ENCODE measurements at regions not wholly inside any gene's neighbourhood (a gene's known extent, or its start where the extent isn't known, plus 50 kb on each side); places are given as distances from the start of the nearest gene placed in this dataset.

DNA sequence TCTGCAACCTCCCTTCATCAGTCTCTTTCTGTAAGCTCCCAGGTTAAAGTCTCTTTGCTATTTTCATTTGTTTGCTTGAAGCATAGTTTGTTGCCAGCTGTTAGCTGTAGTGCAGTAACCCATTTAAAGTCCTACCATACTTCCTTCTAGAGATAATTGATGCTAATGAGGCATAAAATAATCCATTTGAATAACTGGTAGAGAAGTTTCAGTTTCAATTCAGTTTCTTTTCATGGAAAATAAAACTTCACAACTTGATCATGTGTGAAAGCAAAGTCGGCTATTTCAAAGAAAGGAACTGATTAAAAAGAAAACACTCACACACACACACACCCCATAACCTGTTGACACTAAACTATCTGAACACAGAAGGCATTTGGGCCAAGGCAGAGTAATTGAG lies 68.5 kb upstream of the TENT5A start:
- TF ChIP-seq, protein P1, sequence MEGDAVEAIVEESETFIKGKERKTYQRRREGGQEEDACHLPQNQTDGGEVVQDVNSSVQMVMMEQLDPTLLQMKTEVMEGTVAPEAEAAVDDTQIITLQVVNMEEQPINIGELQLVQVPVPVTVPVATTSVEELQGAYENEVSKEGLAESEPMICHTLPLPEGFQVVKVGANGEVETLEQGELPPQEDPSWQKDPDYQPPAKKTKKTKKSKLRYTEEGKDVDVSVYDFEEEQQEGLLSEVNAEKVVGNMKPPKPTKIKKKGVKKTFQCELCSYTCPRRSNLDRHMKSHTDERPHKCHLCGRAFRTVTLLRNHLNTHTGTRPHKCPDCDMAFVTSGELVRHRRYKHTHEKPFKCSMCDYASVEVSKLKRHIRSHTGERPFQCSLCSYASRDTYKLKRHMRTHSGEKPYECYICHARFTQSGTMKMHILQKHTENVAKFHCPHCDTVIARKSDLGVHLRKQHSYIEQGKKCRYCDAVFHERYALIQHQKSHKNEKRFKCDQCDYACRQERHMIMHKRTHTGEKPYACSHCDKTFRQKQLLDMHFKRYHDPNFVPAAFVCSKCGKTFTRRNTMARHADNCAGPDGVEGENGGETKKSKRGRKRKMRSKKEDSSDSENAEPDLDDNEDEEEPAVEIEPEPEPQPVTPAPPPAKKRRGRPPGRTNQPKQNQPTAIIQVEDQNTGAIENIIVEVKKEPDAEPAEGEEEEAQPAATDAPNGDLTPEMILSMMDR (IDR thresholded peaks at IDR 0.05; ENCODE audit: low read depth, low read length, missing control alignments): no peak
- DNase-seq (ENCODE audit: extremely low read depth, low read depth): no peak
- H3K4me3 ChIP-seq (replicated peaks; ENCODE audit: low read depth, low read length): no peak overlapping the region

DNA sequence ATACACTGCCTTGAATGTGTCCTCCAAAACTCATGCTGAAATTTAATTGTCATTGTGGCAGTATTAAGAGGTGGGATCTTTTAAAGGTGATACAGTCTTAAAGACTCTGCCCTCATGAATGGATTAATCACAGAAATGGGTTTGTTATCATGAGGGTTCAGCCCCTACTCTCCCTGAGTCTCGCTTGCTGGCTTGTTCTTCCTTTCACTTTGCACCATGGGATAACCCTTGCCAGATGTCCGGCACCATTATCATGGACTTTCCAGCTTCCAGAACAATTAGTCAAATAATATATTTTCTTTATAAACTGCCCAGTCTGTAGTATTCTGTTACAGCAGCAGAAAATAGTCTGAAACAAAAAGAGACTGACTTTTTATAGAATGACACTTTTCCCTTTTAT lies 67.9 kb upstream of the TENT5A start:
- H3K4me3 ChIP-seq (replicated peaks; ENCODE audit: low read depth, low read length): no peak overlapping the region
- DNase-seq (ENCODE audit: extremely low read depth, low read depth): no peak
- TF ChIP-seq, protein P1 (IDR thresholded peaks at IDR 0.05; ENCODE audit: low read depth, low read length, missing control alignments): no peak

DNA sequence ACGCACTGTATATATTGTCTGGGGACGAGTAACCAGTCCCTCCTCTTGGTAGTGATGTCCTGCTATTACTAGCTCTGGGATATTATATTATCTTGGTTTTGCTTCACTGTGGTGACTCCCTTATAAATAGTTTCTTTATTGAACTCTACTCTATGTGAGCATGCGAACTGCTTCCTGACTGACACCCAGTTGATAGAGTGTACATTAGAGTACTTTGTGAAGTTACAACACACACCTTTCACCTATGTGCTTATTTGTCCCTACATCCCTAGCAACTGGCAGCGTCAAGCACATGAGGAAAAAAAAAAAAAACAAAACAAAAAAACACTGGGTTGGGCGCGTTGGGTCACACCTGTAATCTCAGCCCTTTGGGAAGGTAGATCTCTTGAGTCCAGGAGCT lies 67.3 kb upstream of the TENT5A start:
- TF ChIP-seq, protein P1 (IDR thresholded peaks at IDR 0.05; ENCODE audit: low read depth, low read length, missing control alignments): no peak
- no peak for DNase-seq (ENCODE audit: extremely low read depth, low read depth)
- no peak overlapping the region for H3K4me3 ChIP-seq (replicated peaks; ENCODE audit: low read depth, low read length)

DNA sequence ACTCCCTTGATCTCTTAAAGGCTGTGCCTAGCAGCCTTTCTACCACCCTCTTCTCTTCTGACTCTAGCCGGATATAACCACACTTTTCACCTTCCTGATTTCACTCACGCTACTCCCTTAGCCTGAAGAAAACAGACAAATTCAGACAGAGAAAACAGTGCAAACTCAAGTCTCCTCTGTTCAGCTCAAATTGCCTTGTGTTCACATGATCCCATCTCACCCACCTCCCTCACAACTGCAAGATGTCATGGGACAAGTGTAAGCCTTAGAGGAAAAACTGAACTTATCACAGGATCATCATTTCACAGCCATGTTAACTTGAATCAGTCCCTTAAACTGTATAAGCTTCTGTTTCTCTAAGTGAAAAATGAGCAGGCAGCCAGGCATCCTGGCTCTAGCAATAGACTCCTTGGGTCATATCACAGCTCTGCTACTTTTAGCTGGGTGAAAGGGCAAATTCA lies 66.5 kb upstream of the TENT5A start:
- no peak for DNase-seq (ENCODE audit: extremely low read depth, low read depth)
- TF ChIP-seq, protein P1 (IDR thresholded peaks at IDR 0.05; ENCODE audit: low read depth, low read length, missing control alignments): no peak

DNA sequence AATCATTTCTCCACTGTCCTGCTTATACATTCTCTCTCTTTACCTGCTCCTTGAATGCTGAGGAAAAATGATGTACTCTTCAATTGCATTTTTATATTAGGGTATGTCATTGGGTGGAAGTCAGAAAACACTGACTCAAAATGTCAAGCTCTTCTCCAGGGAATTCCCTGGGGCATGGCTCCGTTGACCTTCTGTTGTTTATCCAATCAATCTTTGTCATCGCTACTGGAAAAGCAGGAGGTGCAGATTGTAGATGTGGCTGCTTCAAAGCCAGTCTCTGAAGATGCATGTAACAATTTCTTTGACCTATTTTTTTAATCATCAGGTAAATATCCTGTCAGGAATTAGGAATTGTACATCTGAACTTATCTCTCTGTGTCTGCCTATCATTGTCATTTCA lies 63.9 kb upstream of the TENT5A start:
- no peak for DNase-seq (ENCODE audit: extremely low read depth, low read depth)
- H3K4me3 ChIP-seq (replicated peaks; ENCODE audit: low read depth, low read length): no peak overlapping the region
- TF ChIP-seq, protein P1 (IDR thresholded peaks at IDR 0.05; ENCODE audit: low read depth, low read length, missing control alignments): no peak

More for the DNA sequence above, 66.5 kb upstream of the TENT5A start:
- no peak overlapping the region for H3K4me3 ChIP-seq (replicated peaks; ENCODE audit: low read depth, low read length)

DNA sequence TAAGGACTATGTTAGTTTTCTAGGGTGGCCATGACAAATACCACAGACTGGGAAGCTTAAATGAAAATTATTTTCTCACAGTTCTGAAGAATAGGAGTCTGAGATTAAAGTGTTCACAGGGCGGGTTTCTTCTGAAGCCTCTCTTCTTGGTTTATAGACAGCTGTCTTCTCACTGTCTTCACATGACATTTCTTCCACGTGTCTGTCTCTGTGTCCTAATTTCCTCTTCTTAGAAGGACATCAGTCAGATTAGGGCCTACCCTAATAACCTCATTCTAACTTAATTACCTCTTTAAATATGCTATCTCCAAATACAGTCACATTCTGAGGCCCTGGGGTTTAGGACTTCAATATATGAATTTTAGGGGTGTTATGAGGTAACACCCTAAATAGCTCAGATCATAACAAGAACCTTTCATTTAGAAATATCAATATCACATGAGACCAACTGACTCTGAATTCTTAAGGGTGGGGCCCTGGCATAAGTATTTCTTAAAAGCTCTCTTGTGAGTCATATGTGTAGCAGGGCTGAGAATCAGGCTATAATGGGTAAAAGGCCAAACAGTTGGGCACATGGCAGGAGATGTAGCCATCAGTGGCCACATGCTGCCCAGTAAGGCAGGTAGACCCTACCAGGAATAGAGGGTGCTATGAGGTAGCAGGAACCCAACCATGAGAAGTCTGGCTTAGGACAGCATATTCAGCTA lies 62.0 kb upstream of the TENT5A start:
- no peak for DNase-seq (ENCODE audit: extremely low read depth, low read depth)
- TF ChIP-seq, protein P1 (IDR thresholded peaks at IDR 0.05; ENCODE audit: low read depth, low read length, missing control alignments): no peak

DNA sequence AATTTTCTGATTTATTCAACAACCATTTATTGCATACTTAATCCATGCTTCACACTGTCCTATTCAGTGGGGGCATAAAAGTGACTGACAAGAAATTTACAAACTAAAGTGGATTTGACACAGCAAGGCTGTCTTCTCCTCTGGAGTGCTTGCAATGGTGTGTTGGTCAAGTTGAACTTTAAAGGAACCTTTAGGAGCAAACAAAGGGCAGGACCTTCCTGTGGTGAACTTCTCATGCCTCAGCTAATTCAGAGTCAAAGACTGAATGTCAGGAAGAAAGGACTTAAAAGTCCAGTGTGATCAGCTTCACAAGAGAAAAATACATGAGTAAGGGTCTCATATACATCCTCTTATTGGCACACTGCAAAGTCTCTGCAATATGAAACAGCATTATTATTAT lies 60.8 kb upstream of the TENT5A start:
- no peak overlapping the region for H3K4me3 ChIP-seq (replicated peaks; ENCODE audit: low read depth, low read length)
- no peak for DNase-seq (ENCODE audit: extremely low read depth, low read depth)
- TF ChIP-seq, protein P1 (IDR thresholded peaks at IDR 0.05; ENCODE audit: low read depth, low read length, missing control alignments): no peak

More for the DNA sequence above, 62.0 kb upstream of the TENT5A start:
- no peak overlapping the region for H3K4me3 ChIP-seq (replicated peaks; ENCODE audit: low read depth, low read length)
